Heart left ventricle (tissue), 16 donors: ENCODE measurements at regions not wholly inside any gene's neighbourhood (a gene's known extent, or its start where the extent isn't known, plus 50 kb on each side); places are given as distances from the start of the nearest gene placed in this dataset.

Experiments
- ATAC-seq, 4 donors: fragments of 200-7000 bp; cut with Tn5 transposase; one replicate each; pipeline ENCODE4 v1.9.1; 2020 to 2022; ENCODE audit warnings: moderate library complexity in 4 of 4, mild to moderate bottlenecking in 3 of 4, moderate number of reproducible peaks in 1 of 4
- DNase-seq, 5 donors: peaks; one replicate each; pipeline ENCODE4 v3.0.0-alpha.2; 2020
- H3K27ac ChIP-seq, 12 donors: fragments of 200-600 bp; sonication (generic) in 4 of 12; one replicate each; pipeline versions ENCODE4 v1.5.0 to v1.8.0; 2016 to 2022; ENCODE audit warnings: mild to moderate bottlenecking in 2 of 12
- H3K27me3 ChIP-seq, 9 donors: fragments of 200-600 bp; sonication (generic) in 2 of 9; one replicate each; pipeline versions ENCODE4 v1.5.1 to v1.8.0; 2016 to 2022; ENCODE audit warnings: mild to moderate bottlenecking in 3 of 9
- H3K36me3 ChIP-seq, 9 donors: fragments of 200-600 bp; sonication (generic) in 2 of 9; one replicate each; pipeline versions ENCODE4 v1.5.0 to v1.8.0; 2018 to 2022; ENCODE audit warnings: mild to moderate bottlenecking in 2 of 9
- H3K4me1 ChIP-seq, 12 donors: fragments of 200-600 bp; sonication (generic) in 4 of 12; one replicate each; pipeline versions ENCODE4 v1.5.0 to v1.8.0; 2016 to 2022; ENCODE audit warnings: mild to moderate bottlenecking in 3 of 12
- H3K4me3 ChIP-seq, 12 donors: fragments of 200-600 bp; sonication (generic) in 4 of 12; one replicate each; pipeline versions ENCODE4 v1.5.0 to v1.8.0; 2017 to 2022; ENCODE audit warnings: mild to moderate bottlenecking in 9 of 12, moderate library complexity in 4 of 12
- H3K9me3 ChIP-seq, 12 donors: fragments of 200-600 bp; sonication (generic) in 4 of 12; one replicate each; pipeline versions ENCODE4 v1.5.0 to v1.8.0; 2016 to 2022; ENCODE audit warnings: mild to moderate bottlenecking in 1 of 12
- CTCF ChIP-seq, 12 donors: fragments of 200-600 bp; sonication (generic) in 4 of 12; IDR thresholded peaks; one replicate each; pipeline versions ENCODE4 v1.5.0 to v1.8.0; 2018 to 2022; ENCODE audit warnings: antibody characterized with exemption in 12 of 12, mild to moderate bottlenecking in 5 of 12
- POLR2A ChIP-seq, 2 donors: fragments of 450-650 bp; IDR thresholded peaks; one replicate each; pipeline ENCODE4 v1.6.1; 2017; ENCODE audit warnings: antibody characterized with exemption in 2 of 2, mild to moderate bottlenecking in 2 of 2, moderate library complexity in 2 of 2
- WGBS, 4 donors: extraction: QIAGEN DNeasy Blood & Tissue Kit in 2 of 4; methylation state at CpG; one replicate each; pipeline versions ENCODE4 v1.1.5 to v1.1.7; 2013 to 2018; 5-methylcytosine and 5-hydroxymethylcytosine counted together
- intact Hi-C, 10 donors: fragments of 100-400 bp; cut with DNase I; formaldehyde crosslinking; loops; one replicate each; pipeline versions ENCODE4 v1.11.1 to v1.14.2; 2022
- donor health status: ischemic (EF 13 %, LVEDD 7.1; RV severe dilation, severe dysfunction).
- donor health status: healthy with polysubstance abuse.
- donor health status: DM: no; HTN: yes; CAD: no.
- donor health status: DM: no; HTN: no; CAD: no.
- donor health status: ischemic (EF 25% LVEDD 6.9; RV normal size, moderate dysfunction).
- donor health status: ischemic (EF 25% LVEDD 5.7; RV mildly dilated, moderate dysfunction).
- donor health status: healthy.
- donor health status: DM: yes; HTN: yes; CAD: no.
- donor health status: ischemic (EF 35%, LVEDD 5.7; RV mildly dilated, moderate dysfunction).
- donor health status: nonischemic (EF 11% LVEDD 7.7; RV severe dilation, severe dysfunction).
- donor health status: DM: yes; HTN: yes; CAD: no.
- donor health status: PGD.
- donor health status: ischemic (EF 29% LVEDD 5.4; RV normal size, mild dysfunction).
- donor health status: nonischemic (EF 23%, LVEDD 6.1; RV moderate dilation, normal function).

- H3K9me3 ChIP-seq: no peaks in the 10 kb centered on the region
- peak in 1 of 4 donors; percentile 42 for ATAC-seq
- no peaks in the 10 kb centered on the region for H3K36me3 ChIP-seq
- TF ChIP-seq CTCF (IDR thresholded peaks at IDR 0.05): no peak
- no peak for TF ChIP-seq POLR2A (IDR thresholded peaks at IDR 0.05)
- H3K4me3 ChIP-seq: peak overlapping the region in 1 of 12 donors; percentile 34
- intact Hi-C loops: loop anchor here in 3 of 10 donors (10.0 kb wide), 3 partner anchors 234 to 434 kb away; no protein-coding TSS in a partner anchor
- H3K27me3 ChIP-seq: peaks cover 0 to 20% (median 0%) of the 10 kb centered on the region in 9 donors
- H3K27ac ChIP-seq: peak overlapping the region in 8 of 12 donors; percentile 1 to 88 (median 26)
- no peak for DNase-seq
- 64 to 75% (median 70%) methylated on average over 3 of the region's 3 CpGs for WGBS, 4 donors
- H3K4me1 ChIP-seq: peaks cover 0 to 82% (median 0%) of the 10 kb centered on the region in 12 donors
These were observed 558.2 kb upstream of the DIPK2B start for GRCh38 chrX:45758738-45759397.

- Histone ChIP-seq H3K4me1 (peaks cover 0 to 85% (median 0%) of the 10 kb centered on the region in 12 donors), H3K27me3 (peaks cover 0 to 15% (median 0%) of the 10 kb centered on the region in 9 donors), H3K27ac (peak overlapping the region in 8 of 12 donors; percentile 1 to 88 (median 26)), H3K9me3 (no peaks in the 10 kb centered on the region), H3K36me3 (no peaks in the 10 kb centered on the region), H3K4me3 (peak overlapping the region in 1 of 12 donors; percentile 34)
- TF ChIP-seq POLR2A (IDR thresholded peaks at IDR 0.05): no peak
- 55 to 67% (median 63%) methylated on average over 7 of the region's 7 CpGs for WGBS, 4 donors
- ATAC-seq (peak in 3 of 4 donors; percentile 42 to 57 (median 49)), DNase-seq (no peak)
- intact Hi-C loops: loop anchor here in 3 of 10 donors (10.0 kb wide), 3 partner anchors 234 to 434 kb away; no protein-coding TSS in a partner anchor
These were observed 557.6 kb upstream of the DIPK2B start for GRCh38 chrX:45758319-45758718.

GRCh38 chrX:45757272-45757671 lies 556.6 kb upstream of the DIPK2B start:
- intact Hi-C loops: loop anchor here in 3 of 10 donors (10.0 kb wide), 3 partner anchors 232 to 432 kb away; no protein-coding TSS in a partner anchor
- Histone ChIP-seq H3K27me3 (peaks cover 0 to 14% (median 0%) of the 10 kb centered on the region in 9 donors), H3K9me3 (no peaks in the 10 kb centered on the region), H3K36me3 (no peaks in the 10 kb centered on the region), H3K4me3 (no peak overlapping the region), H3K4me1 (peaks cover 0 to 81% (median 0%) of the 10 kb centered on the region in 12 donors), H3K27ac (peak overlapping the region in 1 of 12 donors; percentile 88)
- TF ChIP-seq POLR2A (IDR thresholded peaks at IDR 0.05) (no peak), CTCF (IDR thresholded peaks at IDR 0.05) (no peak)
- no peak for ATAC-seq
- WGBS, 4 donors: 84 to 97% (median 91%) methylated on average over 2 of the region's 2 CpGs
- DNase-seq: no peak

- WGBS, 4 donors: 57 to 65% (median 58%) methylated on average over 3 of the region's 3 CpGs
- no peaks in the 10 kb centered on the region for H3K36me3 ChIP-seq
- TF ChIP-seq POLR2A (IDR thresholded peaks at IDR 0.05): no peak
- no peak for TF ChIP-seq CTCF (IDR thresholded peaks at IDR 0.05)
These were observed 555.9 kb upstream of the DIPK2B start for GRCh38 chrX:45756557-45756956.

More at GRCh38 chrX:45756557-45756956, 555.9 kb upstream of the DIPK2B start:
- ATAC-seq (no peak), DNase-seq (no peak)
- Histone ChIP-seq H3K4me1 (peaks cover 0 to 76% (median 0%) of the 10 kb centered on the region in 12 donors), H3K27me3 (peaks cover 0 to 10% (median 0%) of the 10 kb centered on the region in 9 donors), H3K27ac (no peak overlapping the region), H3K4me3 (no peak overlapping the region), H3K9me3 (no peaks in the 10 kb centered on the region)
- intact Hi-C loops: loop anchor here in 3 of 10 donors (10.0 kb wide), 3 partner anchors 232 to 432 kb away; no protein-coding TSS in a partner anchor
